ENCODE measurements at regions not wholly inside any gene's neighbourhood (a gene's known extent, or its start where the extent isn't known, plus 50 kb on each side); places are given as distances from the start of the nearest gene placed in this dataset.
"Not testable (repeated sequence)": the region's sequence is repeated elsewhere in the genome, so short reads cannot be mapped to it uniquely, and the experiment has no call there.

DNA sequence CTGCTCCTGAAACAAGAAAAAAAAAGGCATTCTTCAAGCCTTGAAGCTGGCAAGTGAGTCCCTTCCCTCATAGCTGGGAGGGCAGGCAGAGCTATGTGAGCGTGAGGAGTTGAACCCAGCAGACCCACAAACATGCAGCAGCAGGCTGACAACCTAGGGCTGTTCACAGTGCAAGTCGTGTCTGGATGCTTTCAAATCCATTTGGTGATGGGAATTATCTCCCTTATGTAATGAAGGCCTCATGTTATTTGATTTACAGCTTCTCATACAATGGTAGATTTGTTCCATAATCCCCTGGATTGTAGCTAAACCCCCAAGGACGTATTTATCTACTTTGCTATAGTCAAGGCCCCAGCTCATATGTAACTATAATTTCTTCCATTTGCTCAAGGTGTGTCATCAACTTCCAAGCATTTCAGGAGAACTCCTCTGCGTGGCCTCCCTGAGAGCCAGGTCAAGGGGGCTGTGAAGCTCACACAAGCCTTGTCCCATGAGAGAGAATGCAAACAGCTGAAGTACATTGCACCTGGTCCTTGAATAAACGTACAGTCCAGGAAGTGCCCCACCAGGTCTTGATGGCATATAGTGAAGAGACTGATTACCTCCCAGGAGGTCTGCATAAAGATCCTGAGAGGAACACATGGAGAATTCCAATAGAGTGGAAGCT, 124.8 kb upstream of the SLC1A3 start:
- DNase-seq: peak; percentile 62

DNA sequence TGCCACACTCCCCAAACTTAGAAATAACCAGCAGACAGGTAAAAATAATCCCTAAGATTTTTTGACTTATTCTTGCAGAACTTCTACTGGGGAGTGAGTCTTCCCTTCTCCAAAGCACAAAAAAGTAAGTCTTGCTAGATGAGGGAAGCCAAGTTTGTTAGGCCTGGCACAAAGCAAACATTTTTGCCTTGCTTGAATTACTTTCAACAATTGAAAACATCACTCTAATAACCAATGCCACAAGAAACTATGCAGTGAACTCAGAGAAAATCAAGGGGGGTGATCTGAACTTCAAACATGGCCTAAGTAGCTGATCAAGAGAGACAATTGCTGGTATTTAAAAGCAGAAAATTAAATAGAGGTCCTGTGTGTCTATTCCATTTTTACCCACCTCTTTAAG, 123.6 kb upstream of the SLC1A3 start:
- DNase-seq: peak; percentile 10

DNA sequence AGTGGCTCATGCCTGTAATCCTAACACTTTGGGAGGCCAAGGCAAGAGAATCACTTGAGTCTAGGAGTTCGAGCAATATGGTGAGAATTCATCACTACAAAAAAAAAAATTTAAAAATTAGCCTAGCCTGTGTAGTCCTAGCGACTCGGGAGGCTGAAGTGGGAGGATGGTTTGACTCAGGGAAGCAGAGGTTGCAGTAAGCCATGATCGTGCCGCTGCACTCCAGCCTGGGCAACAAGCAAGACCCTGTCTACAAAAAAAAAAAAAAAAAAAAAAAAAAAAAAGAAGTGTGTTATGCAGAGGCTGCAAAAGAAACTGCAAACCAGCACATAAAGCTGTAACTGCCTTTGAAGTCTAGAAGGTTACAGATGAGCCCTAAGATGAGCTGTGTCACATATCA, 116.9 kb upstream of the SLC1A3 start:
- no peak for DNase-seq

DNA sequence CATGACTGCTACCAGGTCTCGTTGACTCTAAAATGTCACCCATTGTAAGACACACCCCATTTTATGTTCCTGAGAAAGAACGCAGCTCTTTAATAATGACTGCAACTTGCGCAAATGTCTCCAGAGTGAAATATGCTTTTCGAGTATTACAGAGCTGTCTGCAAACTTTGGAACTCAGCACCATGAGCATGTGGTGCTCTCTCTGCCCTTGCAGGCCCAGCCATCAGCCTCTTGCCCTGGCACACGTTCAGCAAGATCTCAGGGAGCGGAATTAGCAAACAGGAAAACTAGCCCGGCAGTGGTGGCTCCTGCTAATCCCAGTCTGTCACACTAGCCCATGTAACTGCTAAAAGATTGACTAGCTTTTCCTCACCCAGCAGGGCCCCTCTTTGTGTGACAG, 114.5 kb upstream of the SLC1A3 start:
- DNase-seq: no peak

DNA sequence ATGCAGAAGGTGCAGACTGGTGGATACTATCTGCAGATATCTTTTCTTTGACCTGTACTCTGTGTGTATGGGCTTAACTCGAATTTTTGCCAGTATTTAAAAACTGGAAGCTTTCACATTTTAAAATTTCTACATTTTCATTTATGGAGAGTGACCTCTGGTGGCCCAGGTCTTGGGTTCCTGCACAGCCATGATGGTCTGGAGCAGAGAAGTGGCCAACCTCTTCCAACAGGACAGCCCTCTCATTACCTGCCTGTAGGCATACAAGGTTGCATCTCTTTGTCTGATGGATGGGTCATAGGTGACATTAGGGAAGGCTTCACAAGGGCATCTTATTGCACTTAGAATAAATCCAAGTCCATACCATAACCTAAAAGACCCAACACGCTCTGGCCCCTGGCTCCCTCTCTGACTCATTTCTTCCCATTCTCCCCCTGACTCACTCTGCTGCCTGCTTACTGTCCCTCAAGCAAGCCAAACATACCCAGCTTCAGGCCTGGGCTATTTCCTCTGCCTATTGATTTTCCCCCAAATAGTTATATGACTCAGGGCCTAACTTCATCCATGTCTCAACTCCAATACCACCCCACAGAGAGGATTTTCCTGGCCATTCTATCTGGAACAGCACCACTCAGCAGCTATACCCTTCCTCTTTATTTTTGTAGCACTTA, 113.3 kb upstream of the SLC1A3 start:
- no peak for DNase-seq

DNA sequence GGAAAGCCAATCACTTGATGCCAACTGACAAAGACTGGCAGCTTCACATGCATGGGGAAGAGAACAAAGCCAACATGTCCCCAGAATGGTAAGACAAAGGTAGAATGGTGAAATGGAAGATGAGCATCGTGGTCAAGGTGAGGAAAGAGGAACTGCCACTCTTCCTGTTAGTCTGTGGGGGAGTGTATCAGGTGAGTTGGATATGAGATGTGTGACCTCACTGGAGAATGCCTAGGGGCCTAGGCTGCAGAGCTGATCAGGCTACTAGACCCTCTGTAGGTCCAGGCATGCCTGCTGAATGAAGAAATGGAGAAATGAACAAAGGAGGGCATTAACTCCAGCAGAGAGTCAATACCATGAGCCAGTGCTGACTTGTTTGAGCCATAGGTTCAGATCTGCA, 112.4 kb upstream of the SLC1A3 start:
- DNase-seq: no peak

DNA sequence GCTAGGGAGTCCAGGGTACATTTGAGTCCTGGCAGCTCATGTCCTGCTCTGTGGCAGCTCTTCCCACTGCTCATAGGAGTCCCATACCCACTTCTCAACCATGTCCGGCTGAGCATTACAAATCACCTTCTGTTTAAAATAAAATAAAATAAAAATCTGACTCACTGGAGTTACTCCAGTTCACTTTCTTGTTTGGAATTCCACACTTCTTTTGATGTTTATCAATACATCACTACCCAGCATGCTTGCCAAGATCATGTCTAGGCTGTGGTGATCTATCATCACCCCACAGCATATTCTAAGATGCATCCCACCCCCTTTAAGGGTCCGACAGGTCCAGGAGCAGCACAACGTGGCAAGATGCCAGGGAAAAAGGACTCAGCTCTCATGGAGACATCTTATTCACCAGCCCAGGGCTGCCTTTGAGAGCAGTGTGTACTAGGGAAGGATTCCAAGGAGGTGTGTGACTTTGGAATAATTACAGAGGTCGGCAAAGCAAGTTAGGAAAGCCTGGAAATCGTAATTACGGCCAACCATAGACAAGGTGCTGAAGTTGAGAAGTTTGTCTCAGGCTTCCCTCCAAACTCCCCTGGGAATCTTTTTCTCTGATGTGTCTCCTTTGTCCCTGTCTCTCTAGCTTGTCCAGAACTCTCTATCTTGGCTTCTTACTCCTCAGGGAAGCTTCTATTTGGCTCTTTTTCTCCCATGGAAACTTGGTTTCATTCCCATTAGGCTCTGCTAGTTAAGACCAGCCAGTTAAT, 111.4 kb upstream of the SLC1A3 start:
- peak; percentile 35 for DNase-seq

DNA sequence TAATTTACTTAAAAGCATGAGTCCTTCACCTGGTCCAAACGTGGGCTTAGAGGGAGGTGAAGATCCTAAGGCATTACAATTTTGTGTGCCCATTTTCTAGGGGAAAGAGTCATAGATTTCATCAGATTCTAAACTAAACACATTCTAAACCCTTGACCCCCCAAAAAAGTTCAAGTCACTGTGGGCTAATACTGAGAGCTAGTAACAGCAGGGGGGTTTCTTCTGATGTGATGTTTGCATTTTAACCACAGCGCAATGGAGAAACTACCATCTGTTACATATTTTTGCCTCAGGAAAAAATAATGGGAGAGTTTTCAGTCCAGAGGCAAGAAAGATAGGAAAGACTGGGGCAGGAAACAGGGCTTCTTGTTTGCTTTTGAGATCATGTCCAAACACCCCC, 110.8 kb upstream of the SLC1A3 start:
- DNase-seq: no peak

DNA sequence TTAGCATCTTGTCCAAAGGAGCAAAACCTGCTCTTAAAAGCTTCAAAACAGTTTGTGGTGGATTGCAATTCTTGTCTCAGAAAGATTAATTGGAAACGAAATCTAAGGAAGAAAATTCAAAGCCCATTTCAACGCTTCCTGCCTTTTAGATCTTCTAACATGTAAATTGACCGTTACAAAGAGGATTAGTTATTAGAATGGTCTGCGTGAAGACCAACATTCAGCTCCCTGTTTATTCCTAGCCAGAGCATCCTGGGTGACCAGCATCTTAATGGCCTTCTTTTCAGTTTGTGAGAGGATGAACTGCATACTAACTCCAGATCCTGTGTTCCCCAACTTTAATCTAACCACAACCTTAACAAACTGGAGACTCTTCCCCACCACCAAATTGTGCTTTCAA, 109.9 kb upstream of the SLC1A3 start:
- DNase-seq: no peak

DNA sequence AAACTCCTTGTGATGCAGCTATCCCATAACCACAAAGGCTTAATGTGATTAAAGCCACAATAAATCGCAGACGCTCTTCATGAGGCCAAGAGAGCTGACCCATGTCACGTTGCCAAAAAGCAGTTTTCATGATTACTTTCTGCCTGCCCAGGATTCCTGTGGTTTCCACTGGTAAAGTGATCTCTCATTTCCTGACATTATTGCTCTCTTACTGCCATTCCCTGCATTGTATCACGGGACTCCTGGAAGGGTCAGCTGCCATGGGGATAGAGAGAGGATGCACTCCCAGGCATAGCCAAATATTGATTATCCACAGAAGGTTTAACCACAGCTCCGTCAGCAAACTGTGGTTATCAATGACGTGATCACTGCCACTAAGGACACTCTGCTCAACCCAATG, 103.8 kb upstream of the SLC1A3 start:
- DNase-seq: peak; percentile 14

DNA sequence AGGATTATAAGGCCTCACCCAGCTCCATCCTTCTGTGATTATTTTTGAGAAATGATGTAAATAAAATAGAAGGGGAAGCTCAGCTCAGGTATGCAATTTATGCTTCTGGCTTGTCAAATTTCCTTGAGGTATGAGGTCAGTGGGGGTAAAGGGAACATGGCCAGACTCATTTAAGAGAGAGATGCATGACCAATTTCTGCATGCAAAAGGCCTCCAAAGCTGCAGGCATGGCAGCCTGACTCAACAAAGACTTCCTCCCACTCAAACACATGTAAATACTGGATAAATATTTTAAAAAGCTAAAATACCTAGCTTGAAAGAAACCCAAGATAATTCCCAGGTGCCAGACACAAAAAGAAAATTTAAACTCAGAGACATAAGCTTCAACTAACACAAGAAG, 101.4 kb upstream of the SLC1A3 start:
- no peak for DNase-seq

DNA sequence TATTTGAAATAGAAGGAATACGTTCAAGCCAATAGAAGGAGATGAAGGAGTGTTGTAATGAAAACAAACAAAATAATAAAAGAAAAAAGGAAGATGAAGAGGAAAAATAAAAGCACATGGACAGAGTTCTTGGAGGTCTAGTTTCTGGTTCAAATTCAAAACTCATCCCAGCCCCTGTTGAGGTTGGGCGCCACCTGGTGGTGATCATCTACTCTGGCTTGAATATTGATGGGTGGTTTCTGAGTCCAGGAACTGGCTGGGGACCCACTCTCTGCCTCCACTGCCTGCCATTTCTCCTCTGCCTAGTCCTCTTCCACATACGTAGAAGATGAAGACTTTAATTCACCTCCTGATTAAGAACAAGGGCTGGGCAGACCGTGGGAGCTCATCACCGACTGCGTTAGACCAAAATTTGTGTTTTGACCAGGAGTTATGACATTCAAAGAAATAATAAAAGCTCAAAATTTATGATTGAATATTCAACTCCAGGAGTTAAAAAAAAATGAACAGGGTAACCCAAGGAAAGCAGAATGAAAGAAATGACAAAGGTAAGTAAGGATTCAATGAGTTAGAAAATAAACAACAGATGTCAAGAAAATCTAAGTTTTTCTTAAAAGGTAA, 99.0 kb upstream of the SLC1A3 start:
- peak; percentile 72 for DNase-seq

DNA sequence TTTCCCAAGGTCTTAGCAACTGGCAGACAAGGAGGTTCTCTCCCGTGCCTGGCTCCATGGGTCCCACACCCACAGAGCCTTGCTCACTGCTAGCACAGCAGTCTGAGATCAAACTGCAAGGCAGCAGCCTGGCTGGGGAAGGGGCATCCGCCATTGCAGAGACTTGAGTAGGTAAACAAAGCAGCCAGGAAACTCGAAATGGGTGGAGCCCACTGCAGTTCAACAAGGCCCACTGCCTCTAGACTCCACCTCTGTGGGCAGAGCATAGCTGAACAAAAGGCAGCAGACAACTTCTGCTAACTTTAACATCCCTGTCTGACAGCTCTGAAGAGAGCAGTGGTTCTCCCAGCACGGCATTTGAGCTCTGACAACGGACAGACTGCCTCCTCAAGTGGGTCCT, 98.1 kb upstream of the SLC1A3 start:
- DNase-seq: not testable (repeated sequence)

DNA sequence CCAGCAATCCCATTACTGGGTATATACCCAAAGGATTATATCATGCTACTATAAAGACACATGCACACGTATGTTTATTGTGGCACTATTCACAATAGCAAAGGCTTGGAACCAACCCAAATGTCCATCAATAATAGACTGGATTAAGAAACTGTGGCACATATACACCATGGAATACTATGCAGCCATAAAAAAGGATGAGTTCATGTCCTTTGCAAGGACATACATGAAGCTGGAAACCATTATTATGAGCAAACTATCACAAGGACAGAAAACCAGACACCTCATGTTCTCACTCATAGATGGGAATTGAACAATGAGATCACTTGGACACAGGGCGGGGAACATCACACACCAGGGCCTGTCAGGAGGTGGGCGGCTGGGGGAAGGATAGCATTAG, 92.8 kb upstream of the SLC1A3 start:
- not testable (repeated sequence) for DNase-seq

DNA sequence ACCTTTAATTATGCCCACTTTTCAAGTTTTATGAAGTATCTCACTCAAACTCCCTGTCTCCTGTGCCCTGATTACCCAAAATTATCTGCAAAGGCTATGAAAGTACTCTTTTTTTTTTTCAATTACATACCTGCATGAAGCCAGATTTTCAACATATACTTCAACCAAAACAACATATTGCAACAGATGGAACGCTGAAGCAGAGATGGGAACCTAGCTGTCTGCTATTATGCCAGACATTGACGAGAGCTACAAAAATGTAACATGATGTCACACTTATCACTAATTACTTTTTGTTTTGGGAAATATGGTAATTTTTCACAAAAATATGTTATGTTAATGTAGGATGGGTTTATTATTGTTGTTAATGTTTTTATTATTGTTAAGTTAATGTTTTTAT, 86.5 kb upstream of the SLC1A3 start:
- DNase-seq: no peak

DNA sequence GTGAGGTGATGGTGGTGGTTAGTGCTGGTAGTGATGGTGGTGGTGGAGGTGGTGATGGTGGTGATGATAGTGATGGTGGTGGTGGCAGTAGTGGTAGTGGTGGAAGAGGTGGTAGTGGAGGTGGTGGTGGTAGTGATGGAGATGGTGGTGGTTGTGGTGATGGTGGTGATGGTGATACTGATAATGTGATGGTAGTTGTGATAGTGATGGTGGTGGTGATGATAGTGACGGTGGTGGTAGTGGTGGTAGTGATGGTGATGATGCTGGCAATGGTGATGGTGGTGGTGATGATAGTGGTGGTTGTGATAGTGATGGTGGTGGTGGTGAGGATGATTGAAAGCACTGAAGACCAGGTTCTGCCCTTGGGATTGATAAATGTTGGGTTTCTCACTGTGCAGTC, 85.2 kb upstream of the SLC1A3 start:
- DNase-seq: no peak

DNA sequence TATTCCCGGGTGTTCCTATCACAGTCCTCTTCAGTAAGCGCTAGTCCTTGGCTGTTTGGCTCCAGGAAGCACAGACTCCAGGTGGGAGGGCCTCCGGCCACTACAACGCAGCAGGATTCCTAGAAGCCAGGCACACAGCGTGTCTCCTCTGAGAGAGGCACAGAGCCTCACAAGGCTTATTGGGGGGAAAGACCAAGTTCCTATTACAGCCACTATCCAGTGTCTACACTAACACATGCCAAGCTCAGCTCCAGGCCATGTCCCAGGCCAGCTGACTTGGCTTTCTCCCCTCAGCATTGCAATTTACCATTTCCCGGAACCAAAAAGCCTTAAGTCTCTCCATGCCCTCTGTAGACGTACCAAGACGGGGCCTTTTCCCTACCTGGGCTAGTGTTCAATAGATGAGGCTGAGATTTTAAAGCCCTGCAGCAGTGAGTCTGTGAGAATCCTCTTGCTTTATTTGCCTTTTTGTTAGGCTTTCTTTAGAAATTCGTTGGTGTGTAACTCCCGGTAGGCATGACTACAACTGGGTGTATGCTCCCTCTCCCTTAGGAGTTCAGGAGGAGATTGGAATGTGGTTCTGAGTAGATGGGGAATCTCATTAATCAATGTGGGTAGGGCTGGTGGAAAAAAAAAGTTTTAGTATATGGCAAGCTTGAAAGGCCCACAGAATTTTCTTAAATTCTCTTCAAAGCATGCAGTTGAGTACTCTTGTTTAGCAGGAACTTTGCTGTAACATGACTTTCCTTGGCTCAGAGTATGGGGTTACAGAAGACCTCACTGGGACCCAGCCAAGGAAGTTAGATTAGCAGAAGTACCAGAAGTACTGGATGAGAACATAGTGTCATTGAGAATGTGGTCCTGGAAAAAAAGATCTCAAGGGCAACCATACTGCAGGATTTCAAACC, 84.3 kb upstream of the SLC1A3 start:
- peak; percentile 9 for DNase-seq

DNA sequence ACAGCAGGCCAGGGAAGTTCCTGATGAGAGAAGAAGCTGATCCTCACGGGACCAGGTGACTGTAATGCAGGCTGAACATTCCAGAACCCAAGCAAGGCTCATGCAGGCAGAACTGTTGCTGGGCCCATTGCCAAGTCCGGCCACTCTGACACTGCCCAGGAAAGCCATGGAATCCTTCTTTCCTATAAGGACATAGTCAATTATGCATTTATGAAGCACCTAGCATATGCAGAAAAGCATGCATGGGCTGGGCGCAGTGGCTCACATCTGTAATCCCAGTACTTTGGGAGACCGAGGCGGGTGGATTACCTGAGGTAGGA, 83.7 kb upstream of the SLC1A3 start:
- DNase-seq: no peak

DNA sequence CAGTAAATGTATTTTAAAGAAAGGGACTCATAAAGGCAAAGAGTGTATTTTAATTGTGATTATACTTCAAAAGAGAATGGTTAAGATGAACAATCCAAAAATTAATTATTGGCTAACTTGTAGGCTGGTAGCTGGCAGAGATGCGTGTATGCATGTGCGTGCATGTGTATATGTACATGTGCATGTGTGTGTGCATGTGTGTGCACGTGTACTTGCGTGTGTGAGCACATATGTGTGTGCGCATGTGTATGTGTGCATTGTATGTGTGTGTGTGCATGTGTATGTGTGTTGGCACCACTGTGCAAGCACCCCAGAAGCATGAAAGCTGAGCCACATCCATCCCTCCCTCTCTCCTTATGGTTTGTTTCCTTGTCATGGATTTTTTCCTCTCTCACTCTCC, 83.0 kb upstream of the SLC1A3 start:
- DNase-seq: no peak

DNA sequence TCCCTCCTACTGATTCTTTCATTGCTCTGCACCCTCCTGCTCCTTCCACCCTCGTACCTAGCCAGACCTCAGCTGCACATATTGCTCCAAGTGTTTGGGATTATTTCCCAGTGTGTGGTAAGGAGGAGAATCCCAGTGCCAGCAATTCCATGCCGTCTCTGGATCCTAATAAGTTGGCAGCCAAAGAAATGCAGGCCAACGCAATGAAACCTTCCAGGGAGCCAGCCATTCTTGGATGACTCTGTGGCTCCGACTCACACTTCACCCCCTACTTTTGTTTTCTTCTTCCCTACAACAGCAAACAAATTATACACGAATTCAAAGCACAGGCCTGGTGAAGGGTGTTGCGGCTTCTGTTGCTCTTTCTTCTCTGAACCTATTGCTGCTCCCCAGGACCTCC, 82.5 kb upstream of the SLC1A3 start:
- no peak for DNase-seq

DNA sequence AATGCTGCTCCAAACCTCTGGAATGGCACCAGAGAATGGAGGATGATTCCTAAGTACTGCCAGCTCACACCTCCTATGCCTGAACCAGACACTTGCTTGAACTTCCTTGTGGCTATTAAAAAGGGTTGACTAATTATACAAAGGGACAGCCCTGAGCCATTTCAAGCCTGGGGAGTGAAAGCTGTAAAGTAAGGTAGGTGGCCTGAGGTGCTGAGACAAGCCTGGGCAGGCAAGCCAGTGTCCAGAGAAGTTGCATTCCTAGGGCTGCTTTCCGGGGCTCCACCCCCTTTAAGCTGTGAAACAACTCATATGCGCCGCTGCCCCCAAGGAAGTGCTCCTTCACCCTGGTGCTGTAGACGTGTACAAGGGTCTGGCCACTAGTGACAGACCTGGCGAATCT, 79.9 kb upstream of the SLC1A3 start:
- no peak for DNase-seq

DNA sequence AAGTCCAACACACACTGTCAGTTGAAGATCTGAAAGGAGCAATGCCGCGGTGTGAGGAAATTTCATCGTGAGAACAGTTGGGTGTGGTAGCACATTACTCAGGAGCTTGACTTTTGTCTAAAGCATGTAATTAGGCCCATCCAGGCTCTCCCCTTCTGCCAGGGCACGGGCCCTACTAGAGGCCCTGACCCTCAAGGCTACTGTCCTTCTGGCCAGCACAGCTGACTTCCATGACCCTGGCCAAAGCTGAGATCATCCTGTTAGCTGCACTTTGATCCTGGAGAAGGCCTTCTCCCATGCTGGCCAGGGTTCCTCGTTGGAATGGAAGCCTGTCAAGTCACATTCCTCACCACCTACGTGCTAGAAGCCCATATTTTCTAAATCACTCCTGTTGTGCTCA, 77.8 kb upstream of the SLC1A3 start:
- no peak for DNase-seq

Measured in tongue (tissue), 1 donor.